Small intestine (tissue), 7 donors: ENCODE measurements at regions not wholly inside any gene's neighbourhood (a gene's known extent, or its start where the extent isn't known, plus 50 kb on each side); places are given as distances from the start of the nearest gene placed in this dataset.

Experiments used
- DNase-seq, 2 donors: peaks; one replicate each; pipeline versions ENCODE4 v3.0.0 to v3.0.0-alpha.2; 2013
- FAIRE-seq: peaks from 2 replicates; lab custom pipeline; 2012; peaks lifted over from hg19 to GRCh38; lab: Jason Lieb, UNC
- H3K27ac ChIP-seq, 3 donors: one replicate each; pipeline ENCODE4 v1.5.1; 2013; ENCODE audit warnings: low read length in 2 of 3, mild to moderate bottlenecking in 2 of 3, control low read depth in 1 of 3, inconsistent platforms in 1 of 3, low read depth in 1 of 3, moderate library complexity in 1 of 3
- H3K27me3 ChIP-seq, 3 donors: one replicate each; pipeline ENCODE4 v1.6.1; 2013; ENCODE audit warnings: low read length in 3 of 3, inconsistent platforms in 1 of 3; ENCODE audit not compliant: control insufficient read depth in 3 of 3, insufficient read depth in 3 of 3
- H3K36me3 ChIP-seq, 3 donors: one replicate each; pipeline ENCODE4 v1.6.1; 2013; ENCODE audit warnings: low read length in 3 of 3, inconsistent platforms in 1 of 3, low read depth in 1 of 3, mild to moderate bottlenecking in 1 of 3, moderate library complexity in 1 of 3; ENCODE audit not compliant: control insufficient read depth in 3 of 3, insufficient read depth in 2 of 3
- H3K4me1 ChIP-seq, 3 donors: one replicate each; pipeline ENCODE4 v1.6.1; 2013; ENCODE audit warnings: low read length in 2 of 3, inconsistent platforms in 1 of 3, low read depth in 1 of 3, mild to moderate bottlenecking in 1 of 3, moderate library complexity in 1 of 3; ENCODE audit not compliant: control insufficient read depth in 3 of 3, insufficient read depth in 2 of 3
- H3K4me3 ChIP-seq, 3 donors: one replicate each; pipeline ENCODE4 v1.5.1; 2013; ENCODE audit warnings: low read length in 3 of 3, control low read depth in 1 of 3, inconsistent platforms in 1 of 3, low read depth in 1 of 3, mild to moderate bottlenecking in 1 of 3, moderate library complexity in 1 of 3
- H3K9me3 ChIP-seq, 2 donors: one replicate each; pipeline ENCODE4 v1.6.1; 2013; ENCODE audit warnings: low read depth in 1 of 2, low read length in 1 of 2; ENCODE audit not compliant: control insufficient read depth in 2 of 2, insufficient read depth in 1 of 2
- WGBS, 3 donors: extraction: QIAGEN DNeasy Blood & Tissue Kit; methylation state at CpG; one replicate each; pipeline ENCODE4 v1.1.7; 2013; 5-methylcytosine and 5-hydroxymethylcytosine counted together
- donor health status: healthy with polysubstance abuse.
- donor health status: control.
- donor health status: control.
- donor health status: Bipolar disorder and iron deficiency.
- donor health status: healthy.

DNA sequence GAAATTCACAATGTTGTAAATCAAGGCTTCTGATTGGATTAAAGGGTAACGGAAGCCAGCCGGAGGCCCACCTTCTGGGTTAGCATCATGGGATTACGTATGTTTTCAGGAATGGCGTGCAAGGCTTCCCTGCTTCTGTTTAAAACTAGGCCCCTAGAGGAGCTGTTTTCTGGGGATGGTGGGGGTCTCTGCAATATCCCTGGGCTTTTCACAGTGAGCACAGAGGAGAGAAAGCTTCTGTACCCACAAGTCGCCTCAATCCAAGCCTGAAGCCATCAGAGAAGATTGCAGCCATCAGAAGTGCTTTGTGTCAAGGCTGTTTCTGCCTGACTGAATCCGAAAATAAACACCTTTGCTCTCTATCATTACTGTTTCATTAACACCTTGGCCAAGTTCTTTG, 226.9 kb upstream of the SMIM21 start:
- no peaks in the 10 kb centered on the region for H3K4me1 ChIP-seq
- H3K27me3 ChIP-seq, result no peaks in the 10 kb centered on the region
- 84 to 90% (median 89%) methylated on average over 6 of the region's 6 CpGs for WGBS, 3 donors
- no peak overlapping the region for H3K4me3 ChIP-seq
- H3K36me3 ChIP-seq, result no peaks in the 10 kb centered on the region
- H3K27ac ChIP-seq, result no peak overlapping the region
- no peak for FAIRE-seq
- no peak for DNase-seq
- no peaks in the 10 kb centered on the region for H3K9me3 ChIP-seq

DNA sequence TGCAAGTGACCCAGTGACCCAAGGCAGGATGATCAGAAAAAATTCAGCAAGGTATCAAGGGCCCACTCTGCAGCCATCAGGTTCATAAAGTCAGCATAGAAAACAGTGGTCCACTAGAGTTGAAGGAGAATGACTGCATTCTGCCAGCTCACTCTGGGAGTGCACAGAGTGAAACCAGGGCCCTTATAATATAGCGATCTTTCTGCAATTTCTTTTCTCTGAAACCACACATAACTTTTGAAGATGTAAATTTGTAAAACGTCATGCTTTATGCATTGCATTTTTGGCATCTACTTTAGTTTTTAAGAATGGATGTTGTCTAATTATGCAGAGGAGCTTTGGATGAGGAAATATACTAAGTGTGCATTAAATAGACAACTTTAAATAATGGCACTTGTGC, 225.0 kb upstream of the SMIM21 start:
- Histone ChIP-seq H3K9me3 (no peaks in the 10 kb centered on the region), H3K36me3 (no peaks in the 10 kb centered on the region), H3K4me1 (no peaks in the 10 kb centered on the region), H3K27me3 (no peaks in the 10 kb centered on the region), H3K4me3 (no peak overlapping the region), H3K27ac (no peak overlapping the region)
- DNase-seq (no peak), FAIRE-seq (no peak)
- 70 to 78% (median 73%) methylated on average over 2 of the region's 2 CpGs for WGBS, 3 donors

DNA sequence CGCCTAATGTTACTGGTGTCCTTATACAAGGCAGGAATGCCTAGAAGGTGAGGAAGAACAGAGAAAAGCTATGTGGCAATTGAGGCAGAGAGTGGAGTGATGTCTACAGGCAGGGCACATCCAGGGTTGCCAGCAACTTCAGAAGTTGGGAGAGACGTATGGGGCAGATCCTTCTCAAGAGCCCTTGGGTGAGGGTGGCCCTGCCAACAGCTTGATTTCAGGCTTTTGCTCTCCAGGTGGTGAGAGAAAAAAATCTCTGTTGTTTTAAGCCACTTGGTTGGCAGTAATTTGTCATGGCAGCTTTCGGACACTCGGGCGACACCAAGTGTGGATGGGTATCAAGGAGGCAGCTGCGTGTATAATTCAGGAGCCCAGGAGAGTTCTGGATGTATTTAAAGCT, 217.4 kb upstream of the SMIM21 start:
- no peaks in the 10 kb centered on the region for H3K4me1 ChIP-seq
- H3K27me3 ChIP-seq, result no peaks in the 10 kb centered on the region
- FAIRE-seq (no peak), DNase-seq (no peak)
- H3K9me3 ChIP-seq, result no peaks in the 10 kb centered on the region
- WGBS, 3 donors, result 90 to 94% (median 94%) methylated on average over 6 of the region's 6 CpGs
- no peak overlapping the region for H3K27ac ChIP-seq
- H3K4me3 ChIP-seq, result no peak overlapping the region
- no peaks in the 10 kb centered on the region for H3K36me3 ChIP-seq

DNA sequence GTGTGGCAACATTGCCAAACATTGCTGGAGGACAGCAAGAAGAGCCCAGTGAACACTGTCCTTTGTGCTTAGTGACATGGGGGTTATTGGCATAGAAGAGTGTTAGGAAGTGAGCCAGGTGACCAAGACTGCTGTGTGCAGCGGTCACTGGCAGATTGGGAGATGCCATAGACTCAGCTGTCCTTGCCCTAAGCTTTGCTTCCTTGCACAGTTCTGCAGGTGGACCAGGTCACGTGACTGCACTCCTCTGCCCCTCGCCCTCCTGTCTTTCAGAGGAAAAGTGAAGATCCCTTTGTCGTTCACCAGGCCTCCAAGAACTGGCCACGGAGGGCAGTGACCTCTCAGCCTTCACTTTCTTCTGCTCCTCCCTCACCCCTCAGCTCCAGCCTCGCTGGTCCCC, 215.6 kb upstream of the SMIM21 start:
- 79 to 86% (median 84%) methylated on average over 6 of the region's 6 CpGs for WGBS, 3 donors
- DNase-seq, result no peak
- Histone ChIP-seq H3K9me3 (no peaks in the 10 kb centered on the region), H3K27ac (no peak overlapping the region), H3K36me3 (no peaks in the 10 kb centered on the region), H3K4me1 (no peaks in the 10 kb centered on the region), H3K4me3 (no peak overlapping the region), H3K27me3 (no peaks in the 10 kb centered on the region)
- no peak for FAIRE-seq

DNA sequence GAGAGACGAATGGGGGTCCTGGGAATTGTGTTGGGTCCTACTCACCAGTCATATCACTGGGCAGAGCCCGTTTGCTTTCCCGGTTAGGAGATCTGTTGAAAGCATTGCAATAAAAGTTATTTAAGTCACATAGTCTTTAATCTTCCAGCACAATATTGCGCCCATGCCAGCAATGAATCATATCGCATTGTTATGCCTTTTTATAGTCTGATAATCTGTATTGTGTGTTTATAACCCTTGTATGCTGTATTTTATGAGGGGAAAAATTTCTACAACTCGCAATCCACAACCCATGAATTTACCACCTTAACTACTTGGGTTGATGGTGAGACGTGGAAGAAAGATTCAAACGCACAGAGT, 211.9 kb upstream of the SMIM21 start:
- H3K4me1 ChIP-seq, result no peaks in the 10 kb centered on the region
- FAIRE-seq (no peak), DNase-seq (no peak)
- H3K9me3 ChIP-seq, result no peaks in the 10 kb centered on the region
- H3K27me3 ChIP-seq, result no peaks in the 10 kb centered on the region
- no peak overlapping the region for H3K4me3 ChIP-seq
- no peaks in the 10 kb centered on the region for H3K36me3 ChIP-seq
- H3K27ac ChIP-seq, result peak overlapping the region in 1 of 3 donors; percentile 63
- 58 to 79% (median 63%) methylated on average over 8 of the region's 8 CpGs for WGBS, 3 donors

DNA sequence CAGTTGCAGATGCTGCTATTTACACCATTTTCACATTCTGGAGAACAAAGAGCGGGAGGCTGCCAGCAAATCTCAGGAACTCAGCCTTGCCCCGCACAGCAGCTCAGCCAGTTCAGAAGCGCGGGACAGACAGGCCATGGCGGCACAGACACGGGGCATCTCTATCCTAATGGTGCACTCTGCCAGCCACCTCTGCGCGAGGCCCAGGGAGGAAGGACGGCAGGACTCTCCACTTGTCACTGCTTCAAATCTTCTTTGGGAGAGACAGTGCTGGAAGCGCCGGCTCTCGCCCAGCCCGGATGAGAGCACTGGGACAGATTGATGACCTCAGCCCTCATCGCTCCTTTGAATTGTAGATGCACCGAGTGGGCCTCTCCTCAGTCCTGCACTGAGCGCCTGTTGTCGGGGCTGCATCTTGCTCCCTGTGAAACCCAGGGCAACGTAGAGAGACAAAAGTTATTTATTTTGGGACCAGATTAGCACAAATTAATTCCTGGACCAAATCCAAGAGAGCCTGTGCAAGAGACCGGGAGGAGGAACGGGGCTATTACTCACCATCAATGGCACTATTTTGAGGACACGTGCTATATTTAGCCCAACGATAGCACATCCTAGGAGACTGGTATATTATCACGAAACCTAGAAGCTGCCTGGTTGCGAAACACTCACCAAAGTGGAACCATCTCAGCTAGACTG, 211.4 kb upstream of the SMIM21 start:
- 43 to 56% (median 47%) methylated on average over 24 of the region's 24 CpGs for WGBS, 3 donors
- H3K4me3 ChIP-seq, result peak overlapping the region in 1 of 3 donors; percentile 6
- no peaks in the 10 kb centered on the region for H3K9me3 ChIP-seq
- peak overlapping the region in 1 of 3 donors; percentile 63 for H3K27ac ChIP-seq
- no peak for FAIRE-seq
- peak in 1 of 2 donors; percentile 12 for DNase-seq
- H3K36me3 ChIP-seq, result no peaks in the 10 kb centered on the region
- H3K27me3 ChIP-seq, result no peaks in the 10 kb centered on the region
- no peaks in the 10 kb centered on the region for H3K4me1 ChIP-seq

DNA sequence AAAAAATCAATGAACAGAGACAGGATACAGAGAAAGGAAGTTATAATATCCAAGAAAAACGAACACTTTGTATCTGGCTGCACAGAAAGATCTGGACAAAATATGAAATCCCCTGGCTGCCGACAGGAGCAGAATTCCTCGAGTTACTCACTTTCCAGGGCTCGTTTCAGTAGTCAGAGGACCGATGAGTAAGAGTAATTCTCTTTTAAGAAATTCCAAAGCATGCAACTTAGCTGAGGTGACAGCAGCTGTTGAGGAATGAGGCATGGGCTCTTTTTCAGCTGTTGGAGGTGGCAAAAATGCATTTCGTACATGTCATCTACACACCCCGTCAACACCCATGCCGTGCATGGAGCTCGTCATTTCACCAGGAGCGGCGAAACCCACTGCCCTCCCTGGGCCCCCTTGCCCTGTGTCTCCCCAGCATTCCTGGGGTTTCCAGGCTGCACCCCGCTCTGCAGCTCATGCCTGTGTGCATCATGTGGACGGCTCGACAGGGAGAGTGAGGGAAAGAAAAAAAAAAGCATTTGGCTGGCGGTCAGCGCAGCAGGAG, 210.8 kb upstream of the SMIM21 start:
- DNase-seq (no peak), FAIRE-seq (no peak)
- WGBS, 3 donors, result 53 to 70% (median 67%) methylated on average over 16 of the region's 16 CpGs
- peak overlapping the region in 1 of 3 donors; percentile 6 for H3K4me3 ChIP-seq
- no peaks in the 10 kb centered on the region for H3K36me3 ChIP-seq
- H3K27me3 ChIP-seq, result no peaks in the 10 kb centered on the region
- no peaks in the 10 kb centered on the region for H3K4me1 ChIP-seq
- H3K27ac ChIP-seq, result peak overlapping the region in 1 of 3 donors; percentile 63
- no peaks in the 10 kb centered on the region for H3K9me3 ChIP-seq

DNA sequence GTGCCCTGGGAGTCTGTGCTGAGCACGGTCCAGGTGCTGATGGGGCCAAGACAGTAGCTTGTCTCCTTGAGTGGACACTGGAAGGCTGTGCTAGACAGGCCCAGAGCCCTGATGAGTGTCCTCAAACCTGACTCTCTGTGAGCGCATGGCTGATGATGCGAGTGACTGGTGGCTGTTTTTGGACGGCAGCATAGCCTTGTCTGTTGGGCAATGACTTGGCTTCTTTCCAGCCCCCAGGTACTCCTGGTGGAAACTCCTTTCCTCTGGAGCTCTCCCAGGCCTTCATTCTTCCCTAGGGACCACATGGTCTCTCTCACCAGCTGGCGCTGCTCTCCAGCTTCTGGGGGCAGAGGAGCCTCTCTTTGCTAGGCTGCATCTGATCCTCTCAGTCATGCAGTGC, 207.6 kb upstream of the SMIM21 start:
- Histone ChIP-seq H3K36me3 (no peaks in the 10 kb centered on the region), H3K27ac (no peak overlapping the region), H3K9me3 (no peaks in the 10 kb centered on the region), H3K27me3 (no peaks in the 10 kb centered on the region), H3K4me1 (no peaks in the 10 kb centered on the region), H3K4me3 (no peak overlapping the region)
- no peak for DNase-seq
- no peak for FAIRE-seq
- WGBS, 3 donors, result 75 to 86% (median 78%) methylated on average over 5 of the region's 5 CpGs

DNA sequence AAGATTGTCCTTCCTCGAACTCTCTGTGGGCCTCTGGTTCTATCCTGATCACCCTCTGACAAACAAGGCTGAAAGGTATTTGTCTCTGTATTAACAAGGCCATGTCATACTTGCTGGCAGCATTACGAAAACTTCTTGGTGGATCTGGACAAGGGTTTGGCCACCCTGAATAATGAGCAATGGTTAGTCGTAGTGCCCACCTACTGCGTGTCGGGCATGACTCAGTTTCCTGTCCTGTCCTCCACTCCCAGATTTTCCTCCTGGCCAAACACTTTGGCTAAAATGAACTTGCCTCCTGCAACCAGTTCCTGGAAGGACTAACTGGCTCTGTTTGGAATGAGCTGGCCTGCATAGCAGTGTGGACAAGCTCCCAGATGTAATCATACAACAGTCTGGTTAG, 198.5 kb upstream of the SMIM21 start:
- no peaks in the 10 kb centered on the region for H3K9me3 ChIP-seq
- FAIRE-seq, result no peak
- no peak overlapping the region for H3K27ac ChIP-seq
- H3K27me3 ChIP-seq, result no peaks in the 10 kb centered on the region
- 90 to 96% (median 93%) methylated on average over 5 of the region's 5 CpGs for WGBS, 3 donors
- H3K4me3 ChIP-seq, result no peak overlapping the region
- no peaks in the 10 kb centered on the region for H3K36me3 ChIP-seq
- H3K4me1 ChIP-seq, result no peaks in the 10 kb centered on the region
- DNase-seq, result no peak
